T-helper 17 cell (primary cell): ENCODE measurements at regions not wholly inside any gene's neighbourhood (a gene's known extent, or its start where the extent isn't known, plus 50 kb on each side); places are given as distances from the start of the nearest gene placed in this dataset.

Source experiments
- ATAC-seq: fragments of 150-1000 bp; cut with Tn5 transposase; 2 replicates; pipeline ENCODE4 v1.10.0; 2021; ENCODE audit warnings: mild to moderate bottlenecking, moderate library complexity
- DNase-seq, 3 donors: peaks; one replicate each; pipeline versions ENCODE4 v3.0.0 to v3.0.0-alpha.2; 2020 to 2021
- H3K9me3 ChIP-seq: one replicate; pipeline ENCODE4 v1.7.0; 2013; ENCODE audit warnings: low read length, mild to moderate bottlenecking; ENCODE audit not compliant: control insufficient read depth, poor library complexity, severe bottlenecking
- H3K27ac Mint-ChIP-seq: one replicate; pipeline ENCODE4 v1.8.0; 2022; ENCODE audit warnings: mild to moderate bottlenecking, moderate library complexity, mixed read lengths
- H3K27me3 Mint-ChIP-seq: one replicate; pipeline ENCODE4 v1.8.0; 2022; ENCODE audit warnings: mixed read lengths
- H3K36me3 Mint-ChIP-seq: one replicate; pipeline ENCODE4 v1.8.0; 2022; ENCODE audit warnings: low read depth, mixed read lengths
- H3K4me1 Mint-ChIP-seq: one replicate; pipeline ENCODE4 v1.8.0; 2022; ENCODE audit warnings: mild to moderate bottlenecking, mixed read lengths
- H3K4me3 Mint-ChIP-seq: one replicate; pipeline ENCODE4 v1.8.0; 2022; ENCODE audit warnings: mild to moderate bottlenecking, moderate library complexity, mixed read lengths

DNA sequence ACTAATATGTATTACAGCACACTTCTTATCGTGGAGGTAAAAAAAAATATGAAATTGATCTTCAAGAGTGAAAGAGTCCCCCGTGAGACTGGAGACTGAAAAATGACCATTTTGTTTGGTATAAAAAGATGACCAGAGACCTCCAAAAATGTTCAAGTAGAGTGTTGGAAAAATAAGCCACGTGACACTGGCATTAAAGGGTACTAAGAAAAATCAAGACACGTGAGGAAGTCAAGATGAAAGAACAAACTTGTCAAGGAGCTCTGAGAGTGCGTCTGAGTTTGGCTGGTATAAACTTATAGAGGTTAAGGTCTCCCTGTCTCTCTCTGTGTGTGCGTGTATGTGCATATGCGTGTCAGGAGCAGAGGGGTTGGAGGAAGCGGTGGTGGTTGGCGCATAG, 362.7 kb upstream of the COBL start:
- H3K9me3 ChIP-seq = no peaks in the 10 kb centered on the region
- ATAC-seq (no peak), DNase-seq (no peak)
- Mint-ChIP-seq H3K4me1 (no peaks in the 10 kb centered on the region), H3K27me3 (no peaks in the 10 kb centered on the region), H3K36me3 (no peaks in the 10 kb centered on the region), H3K4me3 (no peak overlapping the region), H3K27ac (no peak overlapping the region)

DNA sequence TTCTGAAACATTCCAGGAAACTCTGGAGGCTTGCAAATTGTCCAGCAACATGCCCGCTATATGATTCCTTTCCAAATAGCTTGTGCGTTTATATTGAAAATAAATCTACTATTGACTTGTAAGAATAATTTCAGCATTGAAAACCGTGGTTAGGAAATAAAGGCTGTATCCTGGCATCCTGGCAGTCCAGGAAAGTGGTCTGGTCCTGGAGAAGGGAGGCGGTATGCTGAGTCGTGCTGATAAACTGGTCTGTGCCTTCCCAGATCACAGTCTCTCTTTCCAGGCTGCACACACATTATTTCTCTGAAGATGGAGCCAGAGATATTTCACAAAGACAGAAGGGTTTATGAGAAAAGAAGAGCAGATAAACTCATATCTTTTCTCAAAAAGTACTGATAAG, 350.1 kb upstream of the COBL start:
- DNase-seq = no peak
- no peaks in the 10 kb centered on the region for H3K36me3 Mint-ChIP-seq
- no peaks in the 10 kb centered on the region for H3K9me3 ChIP-seq
- no peak overlapping the region for H3K27ac Mint-ChIP-seq
- no peaks in the 10 kb centered on the region for H3K27me3 Mint-ChIP-seq
- no peak overlapping the region for H3K4me3 Mint-ChIP-seq
- no peak for ATAC-seq
- no peaks in the 10 kb centered on the region for H3K4me1 Mint-ChIP-seq

DNA sequence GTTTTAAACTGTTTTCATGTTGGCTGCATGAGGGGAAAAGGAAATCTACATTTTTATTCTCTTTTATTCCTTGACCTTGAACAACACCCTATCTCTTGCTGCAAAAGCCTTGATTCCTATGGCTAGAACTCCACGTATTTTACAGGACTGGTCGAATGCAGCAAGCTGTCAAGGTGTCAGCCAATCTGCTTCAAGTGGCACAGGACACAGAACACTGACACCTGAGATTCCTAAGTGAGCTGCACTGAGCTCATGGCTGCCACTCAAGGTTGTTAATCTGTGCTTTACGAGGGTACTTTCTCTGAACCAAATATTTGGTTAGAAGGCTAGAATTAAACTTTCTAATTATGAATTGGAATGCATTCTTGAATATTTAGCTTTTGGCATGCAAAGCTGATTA, 349.7 kb upstream of the COBL start:
- Mint-ChIP-seq H3K4me1 (no peaks in the 10 kb centered on the region), H3K27ac (no peak overlapping the region), H3K4me3 (no peak overlapping the region), H3K36me3 (no peaks in the 10 kb centered on the region), H3K27me3 (no peaks in the 10 kb centered on the region)
- H3K9me3 ChIP-seq = no peaks in the 10 kb centered on the region
- ATAC-seq (no peak), DNase-seq (no peak)

DNA sequence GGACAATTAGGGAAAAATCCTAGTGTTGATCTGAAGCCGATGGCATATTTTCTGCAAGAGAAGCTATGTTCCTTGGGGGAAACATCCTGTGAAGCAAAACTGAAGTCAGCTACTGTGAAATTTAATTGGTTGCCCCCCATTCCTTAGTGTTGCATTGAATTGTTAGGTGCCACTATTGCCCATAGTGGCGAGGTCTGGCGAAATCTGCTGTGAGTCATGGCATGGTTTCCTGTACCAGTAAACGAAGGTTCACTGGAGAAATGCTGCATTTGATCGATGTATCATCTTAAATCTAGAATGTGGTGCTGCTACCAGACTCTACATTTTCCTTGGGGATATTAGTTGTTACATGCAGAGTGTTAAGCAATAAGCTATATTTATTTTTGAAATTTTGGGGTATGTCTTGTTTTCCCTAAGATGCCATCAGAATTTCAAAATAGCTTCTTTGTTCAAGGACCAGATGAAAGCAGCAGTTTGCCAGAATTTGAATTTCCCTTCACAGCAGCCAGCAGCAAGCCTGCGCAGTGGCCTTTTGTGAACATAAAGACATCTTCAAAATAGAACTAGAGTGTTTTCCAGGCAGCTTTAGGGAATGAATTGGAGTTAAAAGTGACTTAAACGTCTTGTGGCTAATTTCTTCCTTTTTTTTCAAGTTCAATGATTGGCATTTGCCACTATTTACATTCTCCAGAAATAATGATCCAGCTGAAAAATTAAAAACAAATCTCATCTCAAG, 348.6 kb upstream of the COBL start:
- H3K9me3 ChIP-seq = no peaks in the 10 kb centered on the region
- H3K4me3 Mint-ChIP-seq = no peak overlapping the region
- H3K4me1 Mint-ChIP-seq = no peaks in the 10 kb centered on the region
- ATAC-seq (no peak), DNase-seq (no peak)
- H3K27me3 Mint-ChIP-seq = no peaks in the 10 kb centered on the region
- H3K27ac Mint-ChIP-seq = no peak overlapping the region
- H3K36me3 Mint-ChIP-seq = no peaks in the 10 kb centered on the region

DNA sequence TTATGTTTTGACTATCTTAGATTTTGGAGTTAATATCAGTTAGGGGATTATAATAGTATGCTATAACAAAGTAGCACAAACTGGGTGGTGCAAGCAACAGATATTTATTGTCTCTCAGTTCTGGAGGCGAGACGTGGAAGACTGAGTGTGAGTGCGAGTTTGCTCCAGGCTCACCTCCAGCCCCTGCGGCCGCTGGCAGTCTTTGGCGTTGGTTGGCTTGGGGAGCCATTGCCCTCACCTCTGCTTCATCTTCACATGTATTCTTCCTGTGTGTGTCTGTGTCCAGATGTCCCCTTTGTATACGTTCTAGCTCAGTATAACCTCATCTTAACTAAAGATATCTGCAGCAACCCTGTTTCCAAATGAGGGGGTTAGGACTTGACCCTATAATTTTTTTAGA, 343.9 kb upstream of the COBL start:
- H3K36me3 Mint-ChIP-seq = no peaks in the 10 kb centered on the region
- no peak overlapping the region for H3K4me3 Mint-ChIP-seq
- no peaks in the 10 kb centered on the region for H3K9me3 ChIP-seq
- no peak for ATAC-seq
- H3K27ac Mint-ChIP-seq = no peak overlapping the region
- no peaks in the 10 kb centered on the region for H3K4me1 Mint-ChIP-seq
- no peaks in the 10 kb centered on the region for H3K27me3 Mint-ChIP-seq
- DNase-seq = no peak

DNA sequence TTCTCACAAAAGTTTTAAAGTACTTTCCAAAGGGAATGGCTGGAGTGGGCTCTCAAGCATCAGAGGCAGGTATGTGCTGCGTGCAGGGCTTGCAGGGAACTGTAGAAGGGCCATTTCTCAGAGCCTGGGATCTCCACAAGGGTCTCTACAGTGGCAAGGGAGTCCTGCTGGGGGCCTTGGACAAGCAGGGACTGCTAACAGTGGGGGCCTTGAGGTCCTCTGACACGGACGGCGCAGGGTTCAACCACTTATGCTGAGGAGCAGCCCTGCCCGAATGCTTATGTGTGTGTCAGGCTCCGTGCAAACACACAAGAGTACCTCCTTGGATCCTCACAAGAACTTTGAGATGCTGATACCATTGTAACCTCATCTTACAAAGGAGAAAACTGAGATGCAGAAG, 342.1 kb upstream of the COBL start:
- ATAC-seq = no peak
- no peaks in the 10 kb centered on the region for H3K9me3 ChIP-seq
- Mint-ChIP-seq H3K4me1 (no peaks in the 10 kb centered on the region), H3K27ac (no peak overlapping the region), H3K36me3 (peaks cover under 1% of the 10 kb centered on the region), H3K27me3 (no peaks in the 10 kb centered on the region), H3K4me3 (no peak overlapping the region)
- DNase-seq = no peak

DNA sequence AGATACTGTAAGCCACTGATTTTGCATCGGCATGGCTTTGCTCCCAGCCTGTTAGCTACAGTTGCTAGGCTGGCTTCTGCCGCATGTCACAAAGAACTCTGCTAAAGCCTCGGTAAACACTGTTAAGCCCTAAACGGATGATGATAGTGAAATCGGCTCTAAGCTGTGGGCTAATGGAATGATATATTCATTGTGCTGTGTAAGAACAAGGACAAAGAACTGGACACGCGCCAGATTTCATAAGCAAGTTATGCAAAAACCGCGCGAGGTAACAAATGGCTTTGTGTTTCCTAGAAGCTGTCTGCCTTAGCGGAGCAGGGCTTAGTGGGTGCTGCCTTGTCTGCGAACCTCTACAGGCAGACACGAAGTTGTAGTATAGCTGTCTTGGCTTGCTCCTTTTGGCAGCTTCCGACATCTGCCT, 331.3 kb upstream of the COBL start:
- no peak for ATAC-seq
- Mint-ChIP-seq H3K27ac (no peak overlapping the region), H3K27me3 (no peaks in the 10 kb centered on the region), H3K4me3 (no peak overlapping the region), H3K36me3 (no peaks in the 10 kb centered on the region), H3K4me1 (no peaks in the 10 kb centered on the region)
- no peak for DNase-seq
- H3K9me3 ChIP-seq = no peaks in the 10 kb centered on the region

DNA sequence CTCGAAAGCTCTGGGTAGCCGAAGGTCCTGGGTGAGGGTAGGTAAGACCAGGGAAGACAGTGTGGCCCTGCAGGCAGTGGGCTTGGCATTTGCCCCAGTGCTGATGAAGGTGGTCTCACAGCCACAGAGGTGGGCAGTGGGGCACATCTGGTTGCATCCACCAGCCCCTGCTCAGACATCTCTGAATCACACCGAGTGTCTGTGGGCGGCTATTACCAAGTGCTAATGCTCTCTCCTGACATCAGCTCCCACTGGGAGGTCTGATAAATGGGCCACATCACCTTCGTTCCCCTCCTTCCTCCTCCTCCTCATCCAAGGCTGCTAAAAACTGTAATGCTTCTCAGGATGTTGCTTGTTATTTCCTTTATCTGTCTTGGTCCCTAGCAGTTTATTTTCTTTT, 330.9 kb upstream of the COBL start:
- H3K4me1 Mint-ChIP-seq = no peaks in the 10 kb centered on the region
- no peaks in the 10 kb centered on the region for H3K9me3 ChIP-seq
- no peak for DNase-seq
- H3K4me3 Mint-ChIP-seq = no peak overlapping the region
- no peaks in the 10 kb centered on the region for H3K36me3 Mint-ChIP-seq
- ATAC-seq = no peak
- H3K27me3 Mint-ChIP-seq = no peaks in the 10 kb centered on the region
- H3K27ac Mint-ChIP-seq = no peak overlapping the region

DNA sequence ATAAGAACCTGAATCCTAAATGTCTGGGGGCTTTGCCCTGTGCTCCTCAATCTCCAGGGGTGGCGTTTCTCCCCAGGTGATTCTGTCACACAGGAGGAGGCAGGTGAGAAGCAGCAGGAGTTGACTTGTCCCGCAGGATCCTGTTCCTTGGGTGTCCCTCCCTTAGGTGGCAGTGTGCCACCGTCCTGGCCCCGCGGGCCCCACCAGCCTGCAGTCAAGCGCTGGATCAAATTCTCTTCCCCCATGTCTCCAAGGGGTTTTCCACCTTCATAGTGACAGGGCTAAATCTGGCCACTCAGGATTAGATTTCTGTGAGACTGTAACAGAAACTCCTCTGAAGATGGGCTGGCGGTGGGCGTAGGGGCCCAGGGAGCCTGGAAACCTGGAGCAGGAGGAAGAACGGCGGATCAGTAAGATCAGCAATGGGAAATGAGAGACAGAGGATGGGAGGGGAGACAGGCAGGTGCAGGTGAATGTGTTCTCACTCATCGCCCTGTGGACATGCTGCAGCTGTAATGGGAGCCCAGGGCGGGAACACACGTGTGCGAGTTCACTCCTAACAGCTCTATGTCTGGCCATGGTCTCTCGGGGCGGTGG, 329.2 kb upstream of the COBL start:
- DNase-seq (no peak), ATAC-seq (no peak)
- H3K27me3 Mint-ChIP-seq = no peaks in the 10 kb centered on the region
- no peaks in the 10 kb centered on the region for H3K4me1 Mint-ChIP-seq
- H3K4me3 Mint-ChIP-seq = no peak overlapping the region
- H3K27ac Mint-ChIP-seq = no peak overlapping the region
- H3K36me3 Mint-ChIP-seq = no peaks in the 10 kb centered on the region
- no peaks in the 10 kb centered on the region for H3K9me3 ChIP-seq

DNA sequence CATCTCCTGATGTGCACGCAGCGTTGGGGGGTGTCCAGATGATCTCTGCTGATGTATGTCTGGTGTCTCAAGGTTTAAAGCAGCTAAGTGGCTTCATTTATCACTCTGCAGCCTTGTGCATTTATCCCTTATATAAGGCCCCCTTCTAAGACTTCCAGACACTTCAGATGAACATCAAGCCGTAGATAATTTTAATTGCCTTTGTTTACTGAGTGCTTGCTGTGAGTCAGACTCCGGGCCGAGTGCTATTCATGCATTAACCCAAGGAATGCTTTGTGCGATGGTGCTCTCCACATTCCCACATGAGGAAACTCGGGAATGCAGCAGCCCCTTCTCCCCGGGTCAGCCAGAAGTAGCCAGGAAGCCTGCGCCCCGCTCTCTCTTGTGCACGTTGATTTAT, 328.6 kb upstream of the COBL start:
- Mint-ChIP-seq H3K4me3 (no peak overlapping the region), H3K27ac (no peak overlapping the region), H3K36me3 (no peaks in the 10 kb centered on the region), H3K4me1 (no peaks in the 10 kb centered on the region), H3K27me3 (no peaks in the 10 kb centered on the region)
- no peak for ATAC-seq
- no peak for DNase-seq
- no peaks in the 10 kb centered on the region for H3K9me3 ChIP-seq

DNA sequence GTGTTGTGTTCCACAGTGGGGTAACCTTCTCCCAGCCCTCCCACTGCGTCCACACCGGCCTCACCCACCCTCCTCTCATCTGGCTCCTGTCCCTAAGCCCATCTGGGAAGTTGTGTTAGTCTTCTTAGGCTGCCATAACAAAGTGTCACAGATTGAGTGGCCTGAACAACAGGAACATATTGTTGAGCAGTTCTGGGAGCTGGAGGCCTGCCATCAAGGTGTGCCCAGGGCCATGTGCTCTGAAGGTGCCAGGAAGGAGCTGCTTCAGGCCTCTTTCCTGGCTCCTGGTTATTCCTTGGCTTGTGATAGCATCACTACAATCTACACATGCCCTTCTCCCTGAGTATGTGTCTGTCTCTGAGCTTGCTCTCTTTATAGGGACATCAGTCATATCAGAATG, 327.6 kb upstream of the COBL start:
- H3K9me3 ChIP-seq = no peaks in the 10 kb centered on the region
- Mint-ChIP-seq H3K4me3 (no peak overlapping the region), H3K36me3 (no peaks in the 10 kb centered on the region), H3K27me3 (no peaks in the 10 kb centered on the region), H3K27ac (no peak overlapping the region), H3K4me1 (no peaks in the 10 kb centered on the region)
- DNase-seq = no peak
- no peak for ATAC-seq

DNA sequence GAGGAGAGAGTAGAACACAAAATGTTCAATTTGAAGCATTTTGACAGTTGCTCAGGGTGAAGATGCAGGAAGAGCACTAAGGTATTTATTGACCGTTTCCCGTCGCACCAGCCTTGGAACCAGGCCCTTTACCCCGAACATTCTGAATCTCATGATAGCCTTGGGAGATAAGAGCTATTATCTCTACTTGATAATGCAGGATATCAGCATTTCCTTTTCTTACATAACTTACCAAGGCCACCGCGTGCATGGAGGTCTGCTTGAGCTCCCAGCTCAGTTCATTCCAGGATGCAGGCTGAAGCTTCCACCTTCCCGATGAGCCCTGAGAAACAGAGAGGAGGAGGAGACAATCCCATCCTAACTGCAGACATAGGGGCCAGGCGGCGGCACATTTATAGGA, 324.2 kb upstream of the COBL start:
- Mint-ChIP-seq H3K27ac (no peak overlapping the region), H3K36me3 (no peaks in the 10 kb centered on the region), H3K27me3 (no peaks in the 10 kb centered on the region), H3K4me1 (no peaks in the 10 kb centered on the region), H3K4me3 (no peak overlapping the region)
- ATAC-seq (no peak), DNase-seq (no peak)
- no peaks in the 10 kb centered on the region for H3K9me3 ChIP-seq

DNA sequence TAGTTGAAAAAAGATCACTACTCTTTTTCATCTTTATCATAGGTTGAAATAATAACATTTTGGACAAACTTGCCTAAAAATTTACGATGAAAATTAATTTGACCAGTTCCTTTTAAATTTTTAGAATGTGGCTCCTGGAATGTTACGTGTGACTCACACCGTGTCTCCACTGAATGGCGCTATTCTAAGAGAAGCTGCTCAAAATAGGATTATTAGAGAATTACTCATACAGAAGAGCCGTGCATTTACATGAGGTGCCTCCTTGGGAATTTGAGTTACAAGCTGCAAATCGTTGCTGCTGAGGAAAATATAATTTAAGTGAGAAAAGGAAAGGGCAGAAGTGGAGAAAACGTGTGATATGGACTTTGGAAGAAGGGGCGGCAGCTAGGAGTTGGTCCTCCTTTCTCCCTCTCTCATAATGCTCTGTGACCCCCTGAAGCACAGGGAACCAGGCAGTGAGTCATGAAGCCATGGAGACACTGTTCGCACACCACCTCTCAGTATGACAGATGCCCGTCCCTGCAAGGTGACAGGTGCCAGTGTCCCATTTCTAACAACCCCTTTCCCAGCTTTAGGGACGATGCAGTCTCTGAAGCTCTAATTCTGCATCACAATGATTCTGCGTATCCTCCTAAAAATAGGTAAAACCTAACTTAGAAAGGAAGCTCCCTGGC, 323.2 kb upstream of the COBL start:
- Mint-ChIP-seq H3K36me3 (no peaks in the 10 kb centered on the region), H3K4me1 (no peaks in the 10 kb centered on the region), H3K27me3 (no peaks in the 10 kb centered on the region), H3K27ac (no peak overlapping the region), H3K4me3 (no peak overlapping the region)
- ATAC-seq (no peak), DNase-seq (no peak)
- H3K9me3 ChIP-seq = no peaks in the 10 kb centered on the region

DNA sequence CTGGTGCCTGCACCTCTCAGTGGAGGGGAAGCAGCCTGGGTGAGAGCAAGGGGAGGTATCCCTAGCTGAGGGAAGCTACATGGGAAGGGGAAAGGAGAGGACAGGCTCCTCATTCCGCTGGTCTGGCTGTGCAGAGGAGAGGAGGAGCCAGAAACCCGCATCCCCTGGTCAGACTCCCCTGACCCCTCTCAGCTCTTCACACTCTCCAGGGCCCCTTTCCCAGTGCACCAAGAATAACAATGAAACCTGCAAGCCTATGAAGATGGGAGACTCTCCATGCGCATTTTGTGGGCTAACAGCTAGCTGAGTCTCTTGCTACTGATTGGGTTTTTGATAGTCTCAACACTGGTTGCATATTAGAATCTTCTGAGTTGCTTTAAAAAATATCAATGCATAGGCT, 319.9 kb upstream of the COBL start:
- no peaks in the 10 kb centered on the region for H3K9me3 ChIP-seq
- ATAC-seq (no peak), DNase-seq (no peak)
- no peak overlapping the region for H3K4me3 Mint-ChIP-seq
- H3K27me3 Mint-ChIP-seq = no peaks in the 10 kb centered on the region
- H3K4me1 Mint-ChIP-seq = no peaks in the 10 kb centered on the region
- no peak overlapping the region for H3K27ac Mint-ChIP-seq
- H3K36me3 Mint-ChIP-seq = no peaks in the 10 kb centered on the region
